GM18907 (cell line): ENCODE measurements at regions not wholly inside any gene's neighbourhood (a gene's known extent, or its start where the extent isn't known, plus 50 kb on each side); places are given as distances from the start of the nearest gene placed in this dataset.

Experiments
- ATAC-seq: cut with Tn5 transposase; IDR thresholded peaks from one replicate; pipeline ENCODE4 v1.9.1; 2021; ENCODE audit warnings: mild to moderate bottlenecking, moderate library complexity; ENCODE audit not compliant: unreplicated experiment

DNA sequence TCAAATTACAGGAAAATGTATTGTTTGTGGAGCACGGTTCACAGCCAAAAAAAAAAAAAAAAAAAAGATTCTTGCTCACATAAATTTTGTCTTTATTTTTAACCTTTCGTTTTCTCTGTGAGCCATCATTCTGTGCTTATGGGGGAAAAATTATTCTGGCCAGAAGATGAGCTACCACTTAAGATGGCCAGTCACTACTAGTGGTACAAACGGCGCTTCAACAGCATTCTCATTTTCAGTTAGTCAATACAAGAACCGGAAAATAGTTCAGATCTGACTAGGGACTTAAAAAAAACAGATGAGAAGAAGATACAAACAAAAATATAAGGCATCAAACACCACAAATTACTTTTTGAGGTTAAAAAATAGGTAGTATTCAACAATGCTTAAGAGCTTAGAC, 158.6 kb upstream of the CNTN5 start:
- ATAC-seq = no peak

DNA sequence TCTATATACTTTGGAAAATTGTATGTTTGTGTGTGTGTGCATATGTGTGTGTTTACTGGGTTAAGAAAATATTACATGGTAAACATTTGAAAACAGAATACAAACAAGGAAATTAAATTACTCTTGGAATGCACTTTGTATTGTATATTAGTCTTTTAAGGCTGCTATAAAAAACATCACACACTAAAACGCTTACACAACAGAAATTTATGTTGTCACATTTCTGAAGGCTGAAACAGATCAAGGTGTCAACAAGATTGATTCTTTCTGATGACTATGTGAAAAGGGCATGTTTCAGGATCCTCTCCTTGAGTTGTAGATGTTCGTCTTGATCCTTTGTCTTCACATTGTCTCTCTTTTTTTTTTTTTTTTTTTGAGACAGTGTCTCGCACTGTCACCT, 149.1 kb upstream of the CNTN5 start:
- ATAC-seq = no peak

DNA sequence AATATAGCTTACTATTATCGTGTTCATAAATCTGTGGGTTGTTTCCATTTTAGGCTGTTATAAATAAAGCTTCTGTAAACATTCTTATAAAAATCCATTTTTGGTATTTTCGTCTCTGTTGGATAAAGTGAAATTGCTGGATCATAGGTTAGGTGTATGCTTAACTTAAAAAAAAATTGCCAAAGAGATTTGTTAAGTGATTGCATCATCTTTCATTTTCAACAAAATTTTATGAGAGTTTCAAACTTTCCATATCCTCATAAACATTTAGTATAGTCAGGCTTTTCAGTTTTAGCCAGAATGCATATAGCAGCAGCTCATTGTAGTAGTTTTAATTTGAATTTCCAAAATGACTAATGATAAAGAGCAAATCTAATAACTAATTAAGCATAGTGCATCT, 146.7 kb upstream of the CNTN5 start:
- no peak for ATAC-seq

GRCh38 chr11:98895936-98896335, 124.8 kb upstream of the CNTN5 start:
- ATAC-seq = no peak

- ATAC-seq = no peak
These were observed 79.8 kb upstream of the CNTN5 start for GRCh38 chr11:98940913-98941312.

DNA sequence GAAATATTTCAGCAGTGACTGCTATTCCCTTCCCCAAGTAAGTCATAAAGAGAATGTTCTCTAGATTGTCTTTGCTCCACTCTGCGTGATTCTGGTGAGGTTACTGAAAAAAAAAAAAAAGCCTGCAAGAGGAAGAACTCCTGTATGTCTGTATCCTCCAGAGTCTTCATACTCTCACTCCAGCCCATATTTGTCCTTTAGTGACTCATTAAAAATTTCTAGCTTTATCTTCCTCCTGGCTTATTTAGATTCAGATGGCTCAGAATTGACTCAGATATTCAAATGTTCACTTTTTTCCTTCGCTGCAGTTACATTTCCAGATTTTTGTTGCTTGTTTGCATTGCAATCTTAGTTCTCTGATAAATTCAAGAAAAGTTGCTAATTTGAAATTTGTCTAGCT, 76.3 kb upstream of the CNTN5 start:
- ATAC-seq = no peak

GRCh38 chr11:98952107-98952506, 68.6 kb upstream of the CNTN5 start:
- no peak for ATAC-seq

DNA sequence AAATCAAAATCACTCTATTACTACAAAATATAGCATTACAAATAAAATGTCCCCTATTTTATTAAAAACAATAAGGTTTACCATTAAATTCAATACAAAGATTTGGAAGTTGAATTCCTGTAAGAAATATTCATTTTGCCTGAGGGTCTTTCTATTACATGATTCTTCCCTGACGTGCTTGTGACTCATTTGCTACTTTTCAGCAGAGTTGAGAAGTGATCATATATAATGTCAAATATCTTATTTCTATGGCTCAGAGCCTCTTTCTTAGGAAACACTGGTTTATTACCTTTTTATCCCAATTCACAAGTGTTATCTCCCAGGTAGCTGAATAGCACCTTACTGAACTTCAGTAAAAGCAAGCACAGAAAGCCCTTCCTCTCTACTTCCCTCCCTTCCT, 65.2 kb upstream of the CNTN5 start:
- ATAC-seq = no peak

GRCh38 chr11:98964146-98964545, 56.6 kb upstream of the CNTN5 start:
- no peak for ATAC-seq

- no peak for ATAC-seq
These were observed 55.4 kb upstream of the CNTN5 start for GRCh38 chr11:98965358-98965757.

- ATAC-seq = no peak
These were observed 55.0 kb upstream of the CNTN5 start for GRCh38 chr11:98965775-98966174.

GRCh38 chr11:98967005-98967404, 53.7 kb upstream of the CNTN5 start:
- ATAC-seq = no peak
